NCI-H2227 (cell line): ENCODE measurements at regions not wholly inside any gene's neighbourhood (a gene's known extent, or its start where the extent isn't known, plus 50 kb on each side); places are given as distances from the start of the nearest gene placed in this dataset.

ENCODE experiments used
- DNase-seq: peaks from one replicate; lab custom pipeline; 2025; ENCODE audit not compliant: unreplicated experiment; lab: John Stamatoyannopoulos, UW

GRCh38 chr1:59046730-59047157 lies 250.2 kb upstream of the FGGY start:
- no peak for DNase-seq

- no peak for DNase-seq
Measured at GRCh38 chr1:59051007-59051406, 245.9 kb upstream of the FGGY start.

GRCh38 chr1:59052166-59052590 lies 244.7 kb upstream of the FGGY start:
- no peak for DNase-seq

GRCh38 chr1:59054172-59054571 lies 242.7 kb upstream of the FGGY start:
- no peak for DNase-seq

GRCh38 chr1:59055908-59056719 lies 240.8 kb upstream of the FGGY start:
- no peak for DNase-seq

- DNase-seq: peak; percentile 8
Measured at GRCh38 chr1:59057211-59057694, 239.6 kb upstream of the FGGY start.

GRCh38 chr1:59057796-59058195 lies 239.1 kb upstream of the FGGY start:
- no peak for DNase-seq

- DNase-seq: no peak
Measured at GRCh38 chr1:59058665-59059439, 238.0 kb upstream of the FGGY start.

GRCh38 chr1:59061876-59062275 lies 235.0 kb upstream of the FGGY start:
- no peak for DNase-seq

- no peak for DNase-seq
Measured at GRCh38 chr1:59062743-59063142, 234.2 kb upstream of the FGGY start.

- no peak for DNase-seq
Measured at GRCh38 chr1:59063501-59063900, 233.4 kb upstream of the FGGY start.

- DNase-seq: no peak
Measured at GRCh38 chr1:59064592-59064991, 232.3 kb upstream of the FGGY start.

GRCh38 chr1:59066236-59066635 lies 230.7 kb upstream of the FGGY start:
- no peak for DNase-seq

GRCh38 chr1:59070610-59071009 lies 226.3 kb upstream of the FGGY start:
- no peak for DNase-seq

GRCh38 chr1:59071289-59071688 lies 225.6 kb upstream of the FGGY start:
- DNase-seq: no peak

- no peak for DNase-seq
Measured at GRCh38 chr1:59071876-59072582, 224.9 kb upstream of the FGGY start.

GRCh38 chr1:59072583-59072947 lies 224.3 kb upstream of the FGGY start:
- no peak for DNase-seq

- no peak for DNase-seq
Measured at GRCh38 chr1:59074598-59074997, 222.3 kb upstream of the FGGY start.

- no peak for DNase-seq
Measured at GRCh38 chr1:59075021-59075420, 221.9 kb upstream of the FGGY start.

- DNase-seq: no peak
Measured at GRCh38 chr1:59076612-59077011, 220.3 kb upstream of the FGGY start.

- DNase-seq: no peak
Measured at GRCh38 chr1:59077466-59078069, 219.3 kb upstream of the FGGY start.
